ENCODE measurements at regions not wholly inside any gene's neighbourhood (a gene's known extent, or its start where the extent isn't known, plus 50 kb on each side); places are given as distances from the start of the nearest gene placed in this dataset.

- TF ChIP-seq, protein P1, sequence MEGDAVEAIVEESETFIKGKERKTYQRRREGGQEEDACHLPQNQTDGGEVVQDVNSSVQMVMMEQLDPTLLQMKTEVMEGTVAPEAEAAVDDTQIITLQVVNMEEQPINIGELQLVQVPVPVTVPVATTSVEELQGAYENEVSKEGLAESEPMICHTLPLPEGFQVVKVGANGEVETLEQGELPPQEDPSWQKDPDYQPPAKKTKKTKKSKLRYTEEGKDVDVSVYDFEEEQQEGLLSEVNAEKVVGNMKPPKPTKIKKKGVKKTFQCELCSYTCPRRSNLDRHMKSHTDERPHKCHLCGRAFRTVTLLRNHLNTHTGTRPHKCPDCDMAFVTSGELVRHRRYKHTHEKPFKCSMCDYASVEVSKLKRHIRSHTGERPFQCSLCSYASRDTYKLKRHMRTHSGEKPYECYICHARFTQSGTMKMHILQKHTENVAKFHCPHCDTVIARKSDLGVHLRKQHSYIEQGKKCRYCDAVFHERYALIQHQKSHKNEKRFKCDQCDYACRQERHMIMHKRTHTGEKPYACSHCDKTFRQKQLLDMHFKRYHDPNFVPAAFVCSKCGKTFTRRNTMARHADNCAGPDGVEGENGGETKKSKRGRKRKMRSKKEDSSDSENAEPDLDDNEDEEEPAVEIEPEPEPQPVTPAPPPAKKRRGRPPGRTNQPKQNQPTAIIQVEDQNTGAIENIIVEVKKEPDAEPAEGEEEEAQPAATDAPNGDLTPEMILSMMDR (IDR thresholded peaks at IDR 0.05): no peak
- no peak for TF ChIP-seq TP53 (CRISPR knock-in tag; IDR thresholded peaks at IDR 0.05)
- TF ChIP-seq, protein P2, sequence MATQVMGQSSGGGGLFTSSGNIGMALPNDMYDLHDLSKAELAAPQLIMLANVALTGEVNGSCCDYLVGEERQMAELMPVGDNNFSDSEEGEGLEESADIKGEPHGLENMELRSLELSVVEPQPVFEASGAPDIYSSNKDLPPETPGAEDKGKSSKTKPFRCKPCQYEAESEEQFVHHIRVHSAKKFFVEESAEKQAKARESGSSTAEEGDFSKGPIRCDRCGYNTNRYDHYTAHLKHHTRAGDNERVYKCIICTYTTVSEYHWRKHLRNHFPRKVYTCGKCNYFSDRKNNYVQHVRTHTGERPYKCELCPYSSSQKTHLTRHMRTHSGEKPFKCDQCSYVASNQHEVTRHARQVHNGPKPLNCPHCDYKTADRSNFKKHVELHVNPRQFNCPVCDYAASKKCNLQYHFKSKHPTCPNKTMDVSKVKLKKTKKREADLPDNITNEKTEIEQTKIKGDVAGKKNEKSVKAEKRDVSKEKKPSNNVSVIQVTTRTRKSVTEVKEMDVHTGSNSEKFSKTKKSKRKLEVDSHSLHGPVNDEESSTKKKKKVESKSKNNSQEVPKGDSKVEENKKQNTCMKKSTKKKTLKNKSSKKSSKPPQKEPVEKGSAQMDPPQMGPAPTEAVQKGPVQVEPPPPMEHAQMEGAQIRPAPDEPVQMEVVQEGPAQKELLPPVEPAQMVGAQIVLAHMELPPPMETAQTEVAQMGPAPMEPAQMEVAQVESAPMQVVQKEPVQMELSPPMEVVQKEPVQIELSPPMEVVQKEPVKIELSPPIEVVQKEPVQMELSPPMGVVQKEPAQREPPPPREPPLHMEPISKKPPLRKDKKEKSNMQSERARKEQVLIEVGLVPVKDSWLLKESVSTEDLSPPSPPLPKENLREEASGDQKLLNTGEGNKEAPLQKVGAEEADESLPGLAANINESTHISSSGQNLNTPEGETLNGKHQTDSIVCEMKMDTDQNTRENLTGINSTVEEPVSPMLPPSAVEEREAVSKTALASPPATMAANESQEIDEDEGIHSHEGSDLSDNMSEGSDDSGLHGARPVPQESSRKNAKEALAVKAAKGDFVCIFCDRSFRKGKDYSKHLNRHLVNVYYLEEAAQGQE (IDR thresholded peaks at IDR 0.05): no peak
- TF ChIP-seq POLR2A (IDR thresholded peaks at IDR 0.05; ENCODE audit: low read length): no peak
- TF ChIP-seq ESRRA (IDR thresholded peaks at IDR 0.05; ENCODE audit: borderline replicate concordance, low read length): no peak
Measured at GRCh38 chr5:39826051-39826450, 401.3 kb upstream of the DAB2 start.
